OCI-LY7 (cell line): ENCODE measurements at regions not wholly inside any gene's neighbourhood (a gene's known extent, or its start where the extent isn't known, plus 50 kb on each side); places are given as distances from the start of the nearest gene placed in this dataset.

Source experiments
- BruUV-seq: library from RNA; stranded (reverse); fragments of 400-500 nt; replicated peaks from 2 replicates; lab custom pipeline; 2021; lab: Mats Ljungman, UMichigan
- CTCF ChIA-PET: fragments of 300-600 bp; sonication (Branson Sonifier 250); formaldehyde crosslinking; loops from one replicate; lab custom pipeline; 2022; ENCODE audit warnings: antibody characterized with exemption; ENCODE audit not compliant: unreplicated experiment; lab: Charles Lee
- POLR2A ChIA-PET: fragments of 300-600 bp; sonication (Branson Sonifier 250); formaldehyde crosslinking; loops from one replicate; lab custom pipeline; 2022; ENCODE audit warnings: antibody characterized with exemption; lab: Charles Lee
- DNase-seq: peaks from one replicate; pipeline ENCODE4 v3.0.0-alpha.2; 2015; ENCODE audit warnings: low spot score
- H2AFZ ChIP-seq: fragments of 200-600 bp; sonication (generic), shearing (Covaris generic); 2 replicates; pipeline ENCODE4 v1.6.1; 2014; ENCODE audit warnings: mild to moderate bottlenecking, antibody characterized with exemption, low read length, moderate library complexity
- H3K27ac ChIP-seq: fragments of 200-600 bp; sonication (generic); 2 replicates; pipeline ENCODE4 v1.5.1; 2014; ENCODE audit warnings: mixed run types, low read depth, mild to moderate bottlenecking, moderate library complexity, low read length, inconsistent platforms; ENCODE audit not compliant: poor library complexity, severe bottlenecking
- H3K36me3 ChIP-seq: fragments of 200-600 bp; sonication (generic); 2 replicates; pipeline ENCODE4 v1.6.1; 2014; ENCODE audit warnings: mild to moderate bottlenecking, antibody characterized with exemption, low read length, moderate library complexity, mixed read lengths; ENCODE audit not compliant: insufficient read depth
- H3K4me1 ChIP-seq: fragments of 200-600 bp; sonication (generic); 2 replicates; pipeline ENCODE4 v1.5.1; 2014; ENCODE audit warnings: mild to moderate bottlenecking, low read length; ENCODE audit not compliant: insufficient read depth, poor library complexity, severe bottlenecking
- H3K4me2 ChIP-seq: fragments of 200-600 bp; sonication (generic); 2 replicates; pipeline ENCODE4 v1.6.1; 2014; ENCODE audit warnings: mild to moderate bottlenecking, low read length
- H3K4me3 ChIP-seq: fragments of 200-600 bp; sonication (generic); 2 replicates; pipeline ENCODE4 v1.5.1; 2014; ENCODE audit warnings: mild to moderate bottlenecking, low read depth, low read length; ENCODE audit not compliant: poor library complexity, severe bottlenecking
- H3K79me2 ChIP-seq: fragments of 200-600 bp; sonication (generic); 2 replicates; pipeline ENCODE4 v1.6.1; 2016; ENCODE audit warnings: low read depth, mild to moderate bottlenecking, low read length, moderate library complexity, mixed read lengths; ENCODE audit not compliant: insufficient read depth
- H3K9me2 ChIP-seq: fragments of 200-600 bp; sonication (generic); 2 replicates; pipeline ENCODE4 v1.6.1; 2016; ENCODE audit warnings: mild to moderate bottlenecking, low read length, mixed read lengths; ENCODE audit not compliant: insufficient read depth
- H3K9me3 ChIP-seq: fragments of 200-600 bp; sonication (generic); 2 replicates; pipeline ENCODE4 v1.6.1; 2014; ENCODE audit warnings: mild to moderate bottlenecking, mixed run types, low read length, mixed read lengths
- H4K20me1 ChIP-seq: fragments of 200-600 bp; sonication (generic); 2 replicates; pipeline ENCODE4 v1.6.1; 2014; ENCODE audit warnings: mild to moderate bottlenecking, antibody characterized with exemption, low read length, moderate library complexity, mixed read lengths; ENCODE audit not compliant: insufficient read depth
- CTCF ChIP-seq: fragments of 200-600 bp; sonication (generic); conservative IDR thresholded peaks from 2 replicates; pipeline ENCODE4 v1.5.1; 2014; ENCODE audit warnings: mild to moderate bottlenecking, antibody characterized with exemption, low read length, moderate library complexity, mixed read lengths
- EZH2phosphoT487 ChIP-seq: fragments of 200-600 bp; sonication (generic); IDR thresholded peaks from 2 replicates; pipeline ENCODE4 v1.6.1; 2018; ENCODE audit warnings: low read depth, borderline replicate concordance, mild to moderate bottlenecking, mixed run types, antibody characterized with exemption, low read length, moderate library complexity, mixed read lengths
- intact Hi-C: fragments of 100-400 bp; cut with micrococcal nuclease; formaldehyde crosslinking; loops from one replicate; pipeline ENCODE4 v1.10.0; 2022; ENCODE audit not compliant: unreplicated experiment

GRCh38 chr16:64096689-64097088 lies 1025.2 kb downstream of the CDH11 start:
- H3K4me3 ChIP-seq = no peak overlapping the region
- POLR2A ChIA-PET = no interaction called here
- no peaks in the 10 kb centered on the region for H3K9me2 ChIP-seq
- no TSS peak for BruUV-seq
- CTCF ChIA-PET = no interaction called here
- no peaks in the 10 kb centered on the region for H3K4me1 ChIP-seq
- H3K4me2 ChIP-seq = no peak overlapping the region
- no peak overlapping the region for H2AFZ ChIP-seq
- TF ChIP-seq CTCF (no peak), EZH2phosphoT487 (no peak)
- no peaks in the 10 kb centered on the region for H4K20me1 ChIP-seq
- H3K27ac ChIP-seq = no peak overlapping the region
- H3K79me2 ChIP-seq = no peaks in the 10 kb centered on the region
- intact Hi-C loops = no loop called here
- H3K9me3 ChIP-seq = peaks cover 15% of the 10 kb centered on the region; the same call in 1 of the 2 replicates
- no peaks in the 10 kb centered on the region; the same call in 1 of the 2 replicates for H3K36me3 ChIP-seq
- no peak for DNase-seq

GRCh38 chr16:64094992-64095634 lies 1026.8 kb downstream of the CDH11 start:
- H2AFZ ChIP-seq = peak overlapping the region; percentile 1; the same call in 1 of the 2 replicates
- no peak overlapping the region for H3K4me2 ChIP-seq
- H3K4me1 ChIP-seq = peaks cover 2% of the 10 kb centered on the region
- POLR2A ChIA-PET = no interaction called here
- H3K9me3 ChIP-seq = peaks cover 15% of the 10 kb centered on the region; the same call in 1 of the 2 replicates
- H3K27ac ChIP-seq = no peak overlapping the region
- TF ChIP-seq CTCF (no peak), EZH2phosphoT487 (no peak)
- no peaks in the 10 kb centered on the region; the same call in 1 of the 2 replicates for H3K36me3 ChIP-seq
- DNase-seq = no peak
- H3K79me2 ChIP-seq = no peaks in the 10 kb centered on the region
- H3K4me3 ChIP-seq = no peak overlapping the region
- H4K20me1 ChIP-seq = no peaks in the 10 kb centered on the region
- no TSS peak for BruUV-seq
- intact Hi-C loops = no loop called here
- CTCF ChIA-PET = no interaction called here
- H3K9me2 ChIP-seq = no peaks in the 10 kb centered on the region
